Cardiac muscle cell (in vitro differentiated cells and primary cell): ENCODE measurements at regions not wholly inside any gene's neighbourhood (a gene's known extent, or its start where the extent isn't known, plus 50 kb on each side); places are given as distances from the start of the nearest gene placed in this dataset.

Experiments used
- DNase-seq, 2 donors: peaks; one replicate each; pipeline versions ENCODE4 v3.0.0 to v3.0.0-alpha.2; 2010 to 2017; ENCODE audit warnings: low read depth in 1 of 2, low spot score in 1 of 2
- H3K27ac ChIP-seq: fragments of 200-600 bp; sonication (generic); 2 replicates; pipeline ENCODE4 v1.5.1; 2016
- H3K27me3 ChIP-seq: fragments of 200-600 bp; sonication (generic); 2 replicates; pipeline ENCODE4 v1.6.0; 2016; ENCODE audit warnings: control low read depth
- H3K36me3 ChIP-seq: fragments of 200-600 bp; sonication (generic); 2 replicates; pipeline ENCODE4 v1.5.1; 2016; ENCODE audit warnings: control low read depth
- H3K4me1 ChIP-seq: fragments of 200-600 bp; sonication (generic); 2 replicates; pipeline ENCODE4 v1.8.1; 2017; ENCODE audit warnings: low read depth, mild to moderate bottlenecking, mixed run types
- H3K4me3 ChIP-seq: fragments of 200-600 bp; sonication (generic); 2 replicates; pipeline ENCODE4 v1.5.1; 2016; ENCODE audit warnings: mild to moderate bottlenecking
- H3K9me3 ChIP-seq: fragments of 200-600 bp; sonication (generic); 2 replicates; pipeline ENCODE4 v1.5.1; 2017; ENCODE audit warnings: low read depth, mild to moderate bottlenecking, control low read depth
- TF ChIP-seq, protein P1 (sequence below): IDR thresholded peaks from 2 replicates; pipeline ENCODE4 v1.5.1; 2012; ENCODE audit warnings: low read depth, mild to moderate bottlenecking, low read length

DNA sequence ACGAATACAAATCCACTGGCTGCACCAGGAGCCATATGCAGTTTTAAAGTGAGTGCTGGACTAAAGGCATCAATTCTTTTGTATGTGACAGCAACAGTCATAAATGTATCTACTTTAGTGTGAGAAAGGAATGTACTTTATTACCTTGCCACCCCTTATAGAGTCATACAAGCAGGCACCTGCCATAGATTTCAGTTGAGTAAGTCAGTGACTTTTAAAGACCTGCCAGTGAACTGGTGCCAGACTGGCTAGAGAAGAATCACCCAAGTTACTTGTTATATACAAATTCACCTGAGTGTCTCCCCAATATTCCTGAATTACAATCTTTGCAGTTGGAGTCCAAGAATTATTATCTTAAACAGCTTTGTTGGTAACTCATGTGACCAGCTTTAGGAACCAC lies 547.9 kb downstream of the COL12A1 start:
- Histone ChIP-seq H3K36me3 (no peaks in the 10 kb centered on the region), H3K4me1 (no peaks in the 10 kb centered on the region), H3K27ac (no peak overlapping the region), H3K9me3 (no peaks in the 10 kb centered on the region), H3K4me3 (no peak overlapping the region), H3K27me3 (no peaks in the 10 kb centered on the region)
- TF ChIP-seq, protein P1, sequence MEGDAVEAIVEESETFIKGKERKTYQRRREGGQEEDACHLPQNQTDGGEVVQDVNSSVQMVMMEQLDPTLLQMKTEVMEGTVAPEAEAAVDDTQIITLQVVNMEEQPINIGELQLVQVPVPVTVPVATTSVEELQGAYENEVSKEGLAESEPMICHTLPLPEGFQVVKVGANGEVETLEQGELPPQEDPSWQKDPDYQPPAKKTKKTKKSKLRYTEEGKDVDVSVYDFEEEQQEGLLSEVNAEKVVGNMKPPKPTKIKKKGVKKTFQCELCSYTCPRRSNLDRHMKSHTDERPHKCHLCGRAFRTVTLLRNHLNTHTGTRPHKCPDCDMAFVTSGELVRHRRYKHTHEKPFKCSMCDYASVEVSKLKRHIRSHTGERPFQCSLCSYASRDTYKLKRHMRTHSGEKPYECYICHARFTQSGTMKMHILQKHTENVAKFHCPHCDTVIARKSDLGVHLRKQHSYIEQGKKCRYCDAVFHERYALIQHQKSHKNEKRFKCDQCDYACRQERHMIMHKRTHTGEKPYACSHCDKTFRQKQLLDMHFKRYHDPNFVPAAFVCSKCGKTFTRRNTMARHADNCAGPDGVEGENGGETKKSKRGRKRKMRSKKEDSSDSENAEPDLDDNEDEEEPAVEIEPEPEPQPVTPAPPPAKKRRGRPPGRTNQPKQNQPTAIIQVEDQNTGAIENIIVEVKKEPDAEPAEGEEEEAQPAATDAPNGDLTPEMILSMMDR, result no peak
- DNase-seq, result no peak

DNA sequence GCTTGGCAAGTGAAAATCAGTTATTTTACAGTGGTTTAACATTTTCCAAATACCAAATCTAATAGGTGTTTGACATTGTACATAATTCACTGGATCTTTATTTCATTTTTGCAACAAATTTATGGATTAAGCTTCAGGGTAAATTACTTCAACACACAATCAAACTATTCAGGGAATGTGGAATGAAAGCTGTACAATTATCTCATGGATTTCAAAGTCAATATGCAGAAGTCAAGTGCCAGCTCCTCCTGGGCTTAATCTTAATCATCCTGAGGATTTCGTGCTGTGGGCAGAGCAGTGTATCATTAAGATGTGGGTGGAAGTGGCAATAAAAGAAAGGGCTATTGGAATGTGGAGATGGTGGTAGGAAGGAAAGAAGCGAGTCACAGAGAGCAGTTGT lies 548.8 kb downstream of the COL12A1 start:
- Histone ChIP-seq H3K9me3 (no peaks in the 10 kb centered on the region), H3K36me3 (no peaks in the 10 kb centered on the region), H3K27me3 (no peaks in the 10 kb centered on the region), H3K4me1 (no peaks in the 10 kb centered on the region), H3K4me3 (no peak overlapping the region), H3K27ac (no peak overlapping the region)
- DNase-seq, result no peak
- TF ChIP-seq, protein P1, result no peak

DNA sequence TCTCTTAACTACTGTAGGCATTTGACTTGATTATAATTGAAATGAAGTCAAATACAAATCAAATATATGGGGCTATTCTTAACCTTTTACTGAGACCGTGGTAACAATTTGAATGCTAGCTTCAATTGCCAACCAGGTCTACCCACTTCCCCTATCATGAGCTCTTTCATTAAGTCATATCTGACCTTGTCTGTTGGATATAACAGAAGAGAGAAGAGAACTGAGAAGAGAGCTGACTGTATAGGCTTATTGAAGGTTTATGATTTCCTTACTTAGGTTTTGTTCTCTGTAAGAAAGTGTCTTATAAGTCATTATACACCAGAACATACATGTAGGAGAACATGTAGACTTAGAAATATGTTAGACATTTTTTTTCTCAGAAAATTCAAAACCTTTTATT lies 549.4 kb downstream of the COL12A1 start:
- no peak overlapping the region for H3K4me3 ChIP-seq
- H3K27ac ChIP-seq, result no peak overlapping the region
- H3K27me3 ChIP-seq, result no peaks in the 10 kb centered on the region
- no peak for DNase-seq
- TF ChIP-seq, protein P1, result no peak
- no peaks in the 10 kb centered on the region for H3K9me3 ChIP-seq
- no peaks in the 10 kb centered on the region for H3K36me3 ChIP-seq
- no peaks in the 10 kb centered on the region for H3K4me1 ChIP-seq

DNA sequence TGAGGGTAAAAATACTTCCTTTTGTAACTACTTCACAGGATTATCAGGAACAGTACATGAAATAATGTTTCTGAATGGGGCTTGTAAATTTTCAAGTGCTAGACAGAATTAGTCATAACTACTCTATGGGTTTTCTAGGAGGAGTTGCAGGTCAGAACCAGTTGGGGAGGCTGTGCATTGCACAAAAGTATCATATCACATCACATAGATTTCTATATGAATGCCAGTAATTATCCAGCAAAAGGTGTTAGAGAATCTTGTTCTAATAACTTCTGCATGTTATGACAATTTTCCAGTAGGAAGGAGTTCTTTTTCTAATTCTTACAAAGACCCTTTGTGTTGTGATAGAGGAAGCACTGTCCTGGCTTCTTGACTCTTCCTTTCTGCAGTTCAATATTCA lies 551.6 kb downstream of the COL12A1 start:
- Histone ChIP-seq H3K4me1 (no peaks in the 10 kb centered on the region), H3K27me3 (no peaks in the 10 kb centered on the region), H3K36me3 (no peaks in the 10 kb centered on the region), H3K9me3 (no peaks in the 10 kb centered on the region), H3K27ac (no peak overlapping the region), H3K4me3 (no peak overlapping the region)
- no peak for DNase-seq
- TF ChIP-seq, protein P1, result no peak

DNA sequence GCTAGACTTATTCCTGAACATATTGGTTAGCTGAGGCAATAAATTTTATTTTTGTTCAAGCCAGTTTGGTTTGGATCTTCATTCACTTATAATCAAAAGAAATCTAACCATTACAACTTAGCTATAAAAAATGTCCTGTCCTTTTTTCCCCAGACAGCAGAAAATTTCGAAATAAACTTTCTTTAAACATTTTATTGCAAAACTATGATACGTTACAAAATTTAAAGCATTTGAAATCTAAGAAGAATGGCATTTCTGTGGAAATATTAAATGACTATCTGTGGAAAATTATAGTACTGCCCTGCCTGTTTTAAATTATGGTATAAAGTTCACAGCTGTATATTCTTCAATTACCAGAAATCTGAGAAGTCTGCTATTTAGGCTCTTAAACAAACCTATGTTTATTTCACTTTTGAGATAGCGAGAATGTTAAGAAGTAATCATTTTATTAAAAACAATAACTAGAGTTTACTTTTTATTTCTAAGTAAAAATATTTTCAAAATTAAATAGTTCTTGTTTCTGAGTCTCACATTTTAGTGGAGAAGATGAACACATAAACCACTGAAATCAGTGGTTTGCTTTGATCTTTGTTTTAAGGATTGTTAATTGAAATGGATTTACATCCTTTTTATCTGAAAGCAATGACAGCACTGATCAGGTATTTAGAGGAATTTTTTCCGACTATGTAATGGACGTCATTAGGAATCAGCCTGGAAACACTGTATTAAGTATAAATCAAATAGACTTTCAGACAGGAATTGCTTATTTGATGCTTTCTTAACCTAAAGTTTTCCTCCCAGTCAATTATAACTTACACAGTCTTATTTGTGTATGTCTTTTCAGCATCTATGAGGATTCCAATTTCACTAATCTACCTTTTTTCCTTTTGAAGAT lies 553.7 kb downstream of the COL12A1 start:
- no peaks in the 10 kb centered on the region for H3K9me3 ChIP-seq
- no peak overlapping the region for H3K4me3 ChIP-seq
- TF ChIP-seq, protein P1, result no peak
- no peak overlapping the region for H3K27ac ChIP-seq
- no peaks in the 10 kb centered on the region for H3K36me3 ChIP-seq
- no peaks in the 10 kb centered on the region for H3K27me3 ChIP-seq
- peak in 1 of 2 donors; percentile 12 for DNase-seq
- no peaks in the 10 kb centered on the region for H3K4me1 ChIP-seq
